ENCODE measurements at regions not wholly inside any gene's neighbourhood (a gene's known extent, or its start where the extent isn't known, plus 50 kb on each side); places are given as distances from the start of the nearest gene placed in this dataset.

DNA sequence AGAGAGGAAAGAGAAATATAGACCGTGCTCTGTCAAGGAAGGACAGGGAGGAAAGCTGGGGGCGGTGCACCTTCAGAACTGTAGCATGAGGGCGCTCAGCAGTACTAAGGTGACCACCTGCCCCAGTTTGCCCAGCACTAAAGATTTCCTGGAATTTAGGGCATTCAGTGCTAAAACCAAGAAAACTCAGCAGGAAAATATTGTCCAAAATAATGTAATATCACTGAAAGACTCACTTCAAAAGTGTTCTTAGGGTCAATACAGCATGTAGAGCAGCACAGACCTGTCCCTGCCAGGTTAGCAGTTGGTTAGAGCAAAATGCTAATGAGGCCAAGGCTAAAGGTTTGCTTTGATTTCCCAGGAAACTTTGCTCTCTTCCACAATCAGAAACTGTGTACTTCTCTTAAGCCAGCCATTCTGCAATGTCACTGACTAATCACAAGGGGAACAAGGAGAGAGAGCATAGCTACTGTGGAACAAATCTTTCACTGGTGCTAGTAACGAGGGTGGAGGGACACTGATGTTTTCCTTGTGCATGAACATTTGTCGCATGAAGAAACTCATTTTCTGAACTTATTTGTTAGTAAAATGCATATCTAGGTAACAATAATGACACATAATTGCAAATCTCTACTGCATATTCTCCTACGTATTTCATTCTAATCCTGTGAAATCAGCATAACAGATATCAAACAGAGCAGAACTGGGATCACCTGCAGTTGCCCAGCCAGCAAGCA is 53.0 kb upstream of the GRAMD2B start:
- peak in 1 of 51 donors; percentile 4 for DNase-seq

DNA sequence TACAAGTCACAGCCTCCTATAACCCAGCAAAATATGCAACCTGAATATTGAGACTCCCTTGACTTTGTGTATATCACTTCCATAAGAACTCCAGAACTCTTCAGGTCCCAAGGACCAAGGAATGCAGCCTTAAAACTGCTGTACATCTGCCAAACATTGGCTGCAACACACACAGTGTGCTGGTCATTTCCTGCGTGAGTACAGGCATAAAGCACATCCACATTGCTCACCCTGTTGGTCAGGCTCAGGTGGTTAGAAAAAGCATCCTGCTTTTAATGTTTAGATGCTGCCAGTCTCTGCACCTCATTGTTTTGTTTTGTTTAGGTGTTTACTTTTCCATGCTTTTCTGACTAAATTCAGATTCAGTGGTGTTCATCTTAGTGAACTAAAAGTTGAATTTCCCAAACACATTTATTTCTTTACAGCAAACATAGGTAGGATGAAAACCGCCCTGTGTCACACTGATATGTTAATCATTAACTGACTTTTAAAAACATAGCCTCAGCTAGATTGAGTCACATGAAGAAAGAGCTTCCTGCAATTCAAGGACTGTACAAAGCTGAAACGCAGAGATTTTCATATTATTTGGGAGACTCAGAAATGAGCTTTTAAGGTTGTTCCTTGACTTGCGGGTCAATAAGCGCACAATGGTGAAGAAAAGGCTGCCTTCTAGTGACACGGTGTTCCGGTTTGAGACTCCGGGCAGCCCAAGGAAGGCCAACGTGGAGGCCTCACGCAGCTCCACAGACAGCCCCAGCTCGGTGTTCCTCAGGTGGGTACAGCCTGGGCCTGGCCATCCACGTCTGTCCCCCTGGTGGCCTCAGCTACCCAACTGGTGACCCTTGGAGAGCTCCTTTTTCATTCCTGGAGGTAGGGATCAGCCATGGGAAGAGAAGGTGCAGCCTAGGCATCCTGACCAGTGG is 52.2 kb upstream of the GRAMD2B start:
- DNase-seq: no peak

DNA sequence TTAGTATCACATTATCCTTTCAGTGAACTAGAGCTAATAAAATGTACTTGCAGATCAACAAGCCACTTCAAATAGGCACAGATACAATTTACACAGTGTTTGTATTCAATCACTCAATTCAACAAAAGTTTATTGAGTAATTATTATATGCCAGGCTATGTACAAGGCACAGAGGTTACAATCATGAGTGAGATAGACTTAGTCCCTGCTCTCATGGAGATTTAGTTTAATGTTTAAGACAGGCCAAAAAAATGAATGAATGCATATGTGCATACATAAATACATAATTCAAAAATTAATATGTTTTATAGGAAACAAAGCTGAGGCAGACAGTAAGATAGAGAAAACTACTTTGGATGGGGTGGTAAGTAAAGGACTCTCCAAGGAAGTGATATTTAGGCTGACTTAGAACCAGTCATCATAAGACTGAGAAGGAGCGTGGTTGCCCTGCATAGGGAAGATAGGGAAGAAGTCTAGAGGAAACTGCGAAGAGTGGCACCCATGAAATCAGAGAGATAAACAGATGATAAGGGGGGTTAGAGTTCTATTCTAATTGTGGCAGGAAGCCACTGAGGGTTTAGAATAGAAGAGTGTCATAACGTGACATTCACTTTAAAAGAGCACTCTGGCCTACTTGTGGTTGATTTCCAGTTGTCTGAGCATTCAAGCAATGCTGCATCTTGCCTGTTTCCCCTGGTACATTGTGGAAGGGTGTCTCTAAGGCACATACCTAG is 49.7 kb upstream of the GRAMD2B start:
- no peak for DNase-seq
